SHP77 treated with DMSO at 0.1 percent for 48 hours (cell line): ENCODE measurements at regions not wholly inside any gene's neighbourhood (a gene's known extent, or its start where the extent isn't known, plus 50 kb on each side); places are given as distances from the start of the nearest gene placed in this dataset.
"Not testable (repeated sequence)": the region's sequence is repeated elsewhere in the genome, so short reads cannot be mapped to it uniquely, and the experiment has no call there.

Experiments used
- DNase-seq: peaks from one replicate; lab custom pipeline; 2025; lab: John Stamatoyannopoulos, UW

- no peak for DNase-seq
Measured at GRCh38 chr10:3932597-3933375, 147.8 kb upstream of the KLF6 start.

GRCh38 chr10:3931901-3932300, 146.9 kb upstream of the KLF6 start:
- DNase-seq = no peak

GRCh38 chr10:3931224-3931623, 146.2 kb upstream of the KLF6 start:
- DNase-seq = no peak

- DNase-seq = no peak
Measured at GRCh38 chr10:3928569-3928968, 143.6 kb upstream of the KLF6 start.

GRCh38 chr10:3928078-3928477, 143.1 kb upstream of the KLF6 start:
- no peak for DNase-seq

- no peak for DNase-seq
Measured at GRCh38 chr10:3926675-3927525, 141.9 kb upstream of the KLF6 start.

- no peak for DNase-seq
Measured at GRCh38 chr10:3926258-3926657, 141.2 kb upstream of the KLF6 start.

- no peak for DNase-seq
Measured at GRCh38 chr10:3925184-3925583, 140.2 kb upstream of the KLF6 start.

GRCh38 chr10:3924344-3924743, 139.3 kb upstream of the KLF6 start:
- DNase-seq = no peak

GRCh38 chr10:3923033-3923432, 138.0 kb upstream of the KLF6 start:
- DNase-seq = no peak

GRCh38 chr10:3919709-3920308, 134.8 kb upstream of the KLF6 start:
- no peak for DNase-seq

GRCh38 chr10:3917392-3917791, 132.4 kb upstream of the KLF6 start:
- not testable (repeated sequence) for DNase-seq

- no peak for DNase-seq
Measured at GRCh38 chr10:3914733-3915132, 129.7 kb upstream of the KLF6 start.

GRCh38 chr10:3911713-3912442, 126.9 kb upstream of the KLF6 start:
- no peak for DNase-seq

- no peak for DNase-seq
Measured at GRCh38 chr10:3911241-3911640, 126.2 kb upstream of the KLF6 start.

- DNase-seq = no peak
Measured at GRCh38 chr10:3909339-3909738, 124.3 kb upstream of the KLF6 start.

- no peak for DNase-seq
Measured at GRCh38 chr10:3908183-3908582, 123.2 kb upstream of the KLF6 start.

- DNase-seq = no peak
Measured at GRCh38 chr10:3907514-3907913, 122.5 kb upstream of the KLF6 start.

- DNase-seq = no peak
Measured at GRCh38 chr10:3906511-3907111, 121.6 kb upstream of the KLF6 start.

- DNase-seq = no peak
Measured at GRCh38 chr10:3904419-3904960, 119.5 kb upstream of the KLF6 start.

GRCh38 chr10:3902809-3903410, 117.9 kb upstream of the KLF6 start:
- no peak for DNase-seq
